PC-3 (cell line): ENCODE measurements at regions not wholly inside any gene's neighbourhood (a gene's known extent, or its start where the extent isn't known, plus 50 kb on each side); places are given as distances from the start of the nearest gene placed in this dataset.

ENCODE experiments used
- CTCF ChIP-seq: fragments of 300-600 bp; sonication (generic); conservative IDR thresholded peaks from 2 replicates; pipeline ENCODE4 v1.5.1; 2017; ENCODE audit warnings: antibody characterized with exemption, low read depth, mild to moderate bottlenecking, low read length
- EZH2 ChIP-seq: fragments of 300-600 bp; sonication (generic); IDR thresholded peaks from one replicate; pipeline ENCODE4 v1.6.1; 2017; ENCODE audit warnings: antibody characterized with exemption, mild to moderate bottlenecking, low read length; ENCODE audit not compliant: unreplicated experiment

- TF ChIP-seq CTCF, result no peak
- TF ChIP-seq EZH2, result no peak
Measured at GRCh38 chr11:25587496-25587895, 744.4 kb upstream of the ANO3 start.
